CD4-positive, alpha-beta T cell (primary cell): ENCODE measurements at regions not wholly inside any gene's neighbourhood (a gene's known extent, or its start where the extent isn't known, plus 50 kb on each side); places are given as distances from the start of the nearest gene placed in this dataset.

Experiments
- ATAC-seq: fragments of 200-7000 bp; cut with Tn5 transposase; one replicate; pipeline ENCODE4 v1.10.0; 2022; ENCODE audit warnings: mild to moderate bottlenecking; ENCODE audit not compliant: poor library complexity
- CTCF ChIA-PET: fragments of 350-600 bp; sonication (Branson Sonifier 250); formaldehyde crosslinking; loops from one replicate; lab custom pipeline; 2021; ENCODE audit warnings: antibody characterized with exemption, inconsistent platforms; lab: Charles Lee
- POLR2A ChIA-PET: fragments of 350-600 bp; sonication (Branson Sonifier 250); formaldehyde crosslinking; loops from one replicate; lab custom pipeline; 2021; ENCODE audit warnings: antibody characterized with exemption, inconsistent platforms; lab: Charles Lee
- DNase-seq, 14 experiments: peaks; one replicate each; pipeline ENCODE4 v3.0.0-alpha.2; 2013 to 2020; ENCODE audit warnings: mixed read lengths in 2 of 14
- H3K27ac ChIP-seq, 2 donors: one replicate each; pipeline versions ENCODE4 v1.5.1 to v1.7.0; 2013; ENCODE audit warnings: low read length in 2 of 2, low read depth in 1 of 2, mild to moderate bottlenecking in 1 of 2
- H3K27me3 ChIP-seq, 2 experiments: 1 replicate in 1 of 2; 2 replicates in 1 of 2; pipeline versions ENCODE4 v1.6.1 to v1.7.0; 2013; ENCODE audit warnings: low read length in 2 of 2, control low read depth in 1 of 2, mild to moderate bottlenecking in 1 of 2, moderate library complexity in 1 of 2; ENCODE audit not compliant: insufficient read depth in 2 of 2, control insufficient read depth in 1 of 2
- H3K36me3 ChIP-seq: one replicate; pipeline ENCODE4 v1.6.1; 2013; ENCODE audit warnings: low read length, control low read depth; ENCODE audit not compliant: insufficient read depth
- H3K4me1 ChIP-seq: one replicate; pipeline ENCODE4 v1.6.1; 2013; ENCODE audit warnings: low read length, control low read depth; ENCODE audit not compliant: insufficient read depth
- H3K4me3 ChIP-seq: one replicate; pipeline ENCODE4 v1.5.1; 2013; ENCODE audit warnings: mild to moderate bottlenecking, low read length, moderate library complexity
- H3K9me3 ChIP-seq, 2 experiments: 1 replicate in 1 of 2; 2 replicates in 1 of 2; pipeline versions ENCODE4 v1.6.1 to v1.7.0; 2013; ENCODE audit warnings: low read length in 2 of 2, mild to moderate bottlenecking in 2 of 2, control low read depth in 1 of 2, moderate library complexity in 1 of 2; ENCODE audit not compliant: control insufficient read depth in 1 of 2, insufficient read depth in 1 of 2
- H3K27ac Mint-ChIP-seq: one replicate; pipeline ENCODE4 v1.8.0; 2020; ENCODE audit warnings: mixed read lengths
- H3K27me3 Mint-ChIP-seq: one replicate; pipeline ENCODE4 v1.8.0; 2021; ENCODE audit warnings: mixed read lengths
- H3K36me3 Mint-ChIP-seq: one replicate; pipeline ENCODE4 v1.8.0; 2021; ENCODE audit warnings: low read depth, mixed read lengths
- H3K4me1 Mint-ChIP-seq: one replicate; pipeline ENCODE4 v1.8.0; 2021; ENCODE audit warnings: low read depth, mixed read lengths
- H3K4me3 Mint-ChIP-seq: one replicate; pipeline ENCODE4 v1.8.0; 2020; ENCODE audit warnings: mild to moderate bottlenecking, mixed read lengths
- H3K9me3 Mint-ChIP-seq: one replicate; pipeline ENCODE4 v1.8.0; 2020; ENCODE audit warnings: mixed read lengths
- intact Hi-C, 2 experiments: fragments of 100-400 bp; cut with DNase I in 1 of 2; cut with micrococcal nuclease in 1 of 2; formaldehyde crosslinking; loops; one replicate each; pipeline versions ENCODE4 v1.15.1 to v1.9.0; 2023 to 2025; cut with DNase I, micrococcal nuclease
- TF ChIP-seq, protein P1 (sequence below): fragments of 200-600 bp; IDR thresholded peaks from one replicate; pipeline ENCODE4 v1.8.0; 2022; ENCODE audit warnings: antibody characterized with exemption, mild to moderate bottlenecking

DNA sequence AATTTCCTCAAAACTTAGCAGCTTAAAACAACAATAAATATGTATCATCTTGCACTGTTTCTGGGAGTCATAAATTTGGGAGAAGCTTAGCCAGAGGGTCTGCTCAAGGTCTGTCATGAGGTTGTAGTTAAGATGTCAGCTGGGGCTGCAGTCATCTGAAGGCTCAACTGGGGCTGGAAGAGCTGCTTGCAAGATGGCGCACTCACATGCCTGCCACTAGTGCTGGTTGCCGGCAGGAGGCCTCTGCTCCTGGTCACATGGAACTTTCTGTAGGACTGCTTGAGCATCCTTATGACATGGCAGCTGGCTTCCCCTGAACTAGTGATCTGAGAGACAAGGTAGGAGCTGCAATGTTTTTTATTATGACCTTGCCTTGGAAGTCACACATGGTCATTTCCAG is 215.5 kb upstream of the HAAO start:
- Histone ChIP-seq H3K27ac (no peak overlapping the region), H3K4me1 (no peaks in the 10 kb centered on the region), H3K9me3 (peaks cover 0 to 12% of the 10 kb centered on the region in 2 experiments), H3K4me3 (no peak overlapping the region), H3K36me3 (no peaks in the 10 kb centered on the region), H3K27me3 (no peaks in the 10 kb centered on the region)
- DNase-seq: no peak
- TF ChIP-seq, protein P1, sequence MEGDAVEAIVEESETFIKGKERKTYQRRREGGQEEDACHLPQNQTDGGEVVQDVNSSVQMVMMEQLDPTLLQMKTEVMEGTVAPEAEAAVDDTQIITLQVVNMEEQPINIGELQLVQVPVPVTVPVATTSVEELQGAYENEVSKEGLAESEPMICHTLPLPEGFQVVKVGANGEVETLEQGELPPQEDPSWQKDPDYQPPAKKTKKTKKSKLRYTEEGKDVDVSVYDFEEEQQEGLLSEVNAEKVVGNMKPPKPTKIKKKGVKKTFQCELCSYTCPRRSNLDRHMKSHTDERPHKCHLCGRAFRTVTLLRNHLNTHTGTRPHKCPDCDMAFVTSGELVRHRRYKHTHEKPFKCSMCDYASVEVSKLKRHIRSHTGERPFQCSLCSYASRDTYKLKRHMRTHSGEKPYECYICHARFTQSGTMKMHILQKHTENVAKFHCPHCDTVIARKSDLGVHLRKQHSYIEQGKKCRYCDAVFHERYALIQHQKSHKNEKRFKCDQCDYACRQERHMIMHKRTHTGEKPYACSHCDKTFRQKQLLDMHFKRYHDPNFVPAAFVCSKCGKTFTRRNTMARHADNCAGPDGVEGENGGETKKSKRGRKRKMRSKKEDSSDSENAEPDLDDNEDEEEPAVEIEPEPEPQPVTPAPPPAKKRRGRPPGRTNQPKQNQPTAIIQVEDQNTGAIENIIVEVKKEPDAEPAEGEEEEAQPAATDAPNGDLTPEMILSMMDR: no peak
- intact Hi-C loops: no loop called here
- no peaks in the 10 kb centered on the region for H3K27me3 Mint-ChIP-seq
- H3K27ac Mint-ChIP-seq: no peak overlapping the region
- POLR2A ChIA-PET: no interaction called here
- ATAC-seq: no peak
- CTCF ChIA-PET: no interaction called here
- no peaks in the 10 kb centered on the region for H3K36me3 Mint-ChIP-seq
- no peak overlapping the region for H3K4me3 Mint-ChIP-seq
- peaks cover 13% of the 10 kb centered on the region for H3K4me1 Mint-ChIP-seq
- H3K9me3 Mint-ChIP-seq: no peaks in the 10 kb centered on the region

DNA sequence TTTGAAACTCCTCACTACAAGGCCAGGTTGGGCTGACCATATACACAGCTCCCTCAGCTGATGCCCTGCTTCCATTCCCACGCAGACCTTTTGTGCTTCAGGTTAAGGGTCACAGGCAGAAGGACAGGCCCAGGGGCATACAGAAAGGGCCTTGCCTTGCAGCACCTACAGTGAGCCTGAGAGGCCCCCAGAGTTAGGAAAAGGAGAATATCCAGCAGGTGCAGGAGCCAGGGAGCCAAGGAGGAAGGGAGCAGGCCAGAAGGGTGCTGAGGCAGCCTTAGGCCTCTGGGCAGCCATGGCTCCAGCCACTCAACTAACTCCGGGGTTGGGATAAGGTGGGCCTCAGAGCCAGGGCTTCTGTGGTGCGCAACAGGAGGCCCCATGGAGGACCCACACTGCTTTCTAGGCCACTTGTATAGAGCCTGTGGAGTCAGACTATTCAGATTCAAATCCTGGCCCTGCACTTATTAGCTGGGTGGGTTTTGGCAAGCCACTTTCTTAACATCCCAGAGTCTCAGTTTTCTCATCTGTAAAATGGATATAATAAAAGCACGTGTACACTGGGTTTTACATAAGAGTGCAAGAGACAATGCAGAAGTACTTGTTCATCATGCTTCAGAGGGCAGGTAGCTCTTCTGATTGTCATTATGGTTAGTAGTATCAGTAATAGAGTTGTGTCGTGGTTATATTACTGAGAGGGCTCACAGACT is 214.6 kb upstream of the HAAO start:
- H3K9me3 Mint-ChIP-seq: no peaks in the 10 kb centered on the region
- H3K36me3 Mint-ChIP-seq: no peaks in the 10 kb centered on the region
- H3K27me3 Mint-ChIP-seq: no peaks in the 10 kb centered on the region
- no peak overlapping the region for H3K4me3 Mint-ChIP-seq
- intact Hi-C loops: no loop called here
- peaks cover 13% of the 10 kb centered on the region for H3K4me1 Mint-ChIP-seq
- no peaks in the 10 kb centered on the region for H3K4me1 ChIP-seq
- ATAC-seq: no peak
- CTCF ChIA-PET: no interaction called here
- no peaks in the 10 kb centered on the region for H3K36me3 ChIP-seq
- no peak overlapping the region for H3K4me3 ChIP-seq
- H3K27ac Mint-ChIP-seq: no peak overlapping the region
- H3K9me3 ChIP-seq: peaks cover 0 to 12% of the 10 kb centered on the region in 2 experiments
- TF ChIP-seq, protein P1: no peak
- no peak overlapping the region for H3K27ac ChIP-seq
- no peaks in the 10 kb centered on the region for H3K27me3 ChIP-seq
- POLR2A ChIA-PET: no interaction called here
- no peak for DNase-seq

DNA sequence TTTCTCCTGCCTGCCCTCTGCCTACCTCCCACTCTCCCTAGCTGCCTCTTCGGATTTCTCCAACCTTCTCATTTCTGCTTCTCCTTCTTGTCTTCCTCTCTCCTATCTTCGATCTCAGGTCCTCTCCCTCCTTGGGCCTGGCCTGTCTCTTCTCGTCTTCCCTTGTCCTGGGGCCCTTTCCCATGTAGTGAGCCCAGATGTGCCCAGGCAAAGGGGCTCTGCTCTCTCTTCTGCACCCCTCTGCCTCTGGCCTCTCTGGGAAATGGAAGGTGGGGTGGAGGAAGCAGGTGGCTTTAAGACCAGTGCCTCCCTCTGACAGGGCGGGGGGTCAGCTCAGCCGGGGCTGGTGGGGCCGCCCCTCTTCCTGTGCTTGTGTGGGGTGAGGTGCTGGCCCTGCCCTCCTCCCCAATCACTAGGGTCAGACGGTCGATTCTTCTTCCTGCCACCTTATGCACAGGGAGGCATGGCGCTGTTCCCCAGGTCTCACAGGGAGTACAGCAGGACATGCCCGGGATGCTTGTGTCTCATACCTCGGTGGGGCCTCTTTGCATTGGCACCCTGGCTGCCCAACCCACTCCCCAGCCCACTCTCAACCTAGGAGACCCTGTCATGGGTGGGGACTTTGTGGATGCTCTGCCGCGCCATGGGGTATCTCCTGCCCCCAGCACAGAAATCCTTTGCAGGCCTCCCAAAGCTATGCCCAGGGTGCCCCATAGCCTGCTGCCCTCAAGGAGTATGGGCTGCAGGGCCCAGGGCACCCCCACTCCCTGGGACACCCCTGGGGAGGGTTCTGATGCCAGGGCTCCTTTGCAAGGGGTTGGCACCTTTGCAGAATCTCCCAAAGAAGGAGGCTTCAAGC is 213.8 kb upstream of the HAAO start:
- Mint-ChIP-seq H3K9me3 (no peaks in the 10 kb centered on the region), H3K4me1 (peaks cover 12% of the 10 kb centered on the region), H3K27ac (no peak overlapping the region), H3K36me3 (no peaks in the 10 kb centered on the region), H3K4me3 (no peak overlapping the region), H3K27me3 (no peaks in the 10 kb centered on the region)
- Histone ChIP-seq H3K4me1 (no peaks in the 10 kb centered on the region), H3K27me3 (no peaks in the 10 kb centered on the region), H3K36me3 (no peaks in the 10 kb centered on the region), H3K4me3 (no peak overlapping the region), H3K27ac (no peak overlapping the region), H3K9me3 (peaks cover 0 to 12% of the 10 kb centered on the region in 2 experiments)
- intact Hi-C loops: no loop called here
- TF ChIP-seq, protein P1: no peak
- ChIA-PET CTCF (no interaction called here), POLR2A (no interaction called here)
- DNase-seq: no peak
- no peak for ATAC-seq
